PC-9 (cell line): ENCODE measurements at regions not wholly inside any gene's neighbourhood (a gene's known extent, or its start where the extent isn't known, plus 50 kb on each side); places are given as distances from the start of the nearest gene placed in this dataset.

Experiments
- BruUV-seq: library from RNA; stranded (reverse); fragments of 400-500 nt; replicated peaks from 2 replicates; lab custom pipeline; 2021; lab: Mats Ljungman, UMichigan
- CTCF ChIA-PET: fragments of 300-600 bp; sonication (Branson Sonifier 250); formaldehyde crosslinking; loops from one replicate; lab custom pipeline; 2022; ENCODE audit warnings: antibody characterized with exemption; lab: Charles Lee
- POLR2A ChIA-PET: fragments of 300-600 bp; sonication (Branson Sonifier 250); formaldehyde crosslinking; loops from one replicate; lab custom pipeline; 2022; ENCODE audit warnings: antibody characterized with exemption; ENCODE audit not compliant: unreplicated experiment; lab: Charles Lee
- DNase-seq, 2 experiments: peaks; one replicate each; pipeline versions ENCODE4 v3.0.0 to v3.0.0-alpha.2; 2015 to 2022; ENCODE audit warnings: mixed read lengths in 1 of 2
- H2AFZ ChIP-seq: fragments of 200-600 bp; sonication (generic); 2 replicates; pipeline ENCODE4 v1.8.1; 2017; ENCODE audit warnings: antibody characterized with exemption
- H3F3A ChIP-seq: fragments of 200-600 bp; sonication (generic); 2 replicates; pipeline ENCODE4 v1.8.1; 2017; ENCODE audit warnings: antibody characterized with exemption, mild to moderate bottlenecking, low read depth; ENCODE audit not compliant: insufficient read depth
- H3K27ac ChIP-seq: fragments of 200-600 bp; sonication (generic); 2 replicates; pipeline ENCODE4 v1.6.1; 2016; ENCODE audit warnings: mixed run types
- H3K27me3 ChIP-seq: fragments of 200-600 bp; sonication (generic); 2 replicates; pipeline ENCODE4 v1.6.1; 2016; ENCODE audit warnings: low read depth, mixed run types; ENCODE audit not compliant: insufficient read depth
- H3K36me3 ChIP-seq: fragments of 200-600 bp; sonication (generic); 2 replicates; pipeline ENCODE4 v1.6.1; 2016; ENCODE audit warnings: low read depth, mixed run types
- H3K4me1 ChIP-seq: fragments of 200-600 bp; sonication (generic); replicated peaks from 2 replicates; pipeline ENCODE4 v1.6.1; 2016; ENCODE audit warnings: mixed run types; ENCODE audit not compliant: insufficient read depth
- H3K4me2 ChIP-seq: fragments of 200-600 bp; sonication (generic); 2 replicates; pipeline ENCODE4 v1.6.1; 2017; ENCODE audit warnings: mixed run types
- H3K4me3 ChIP-seq: fragments of 200-600 bp; sonication (generic); 2 replicates; pipeline ENCODE4 v1.6.1; 2016; ENCODE audit warnings: mixed run types
- H3K79me2 ChIP-seq: fragments of 200-600 bp; sonication (generic); 2 replicates; pipeline ENCODE4 v1.6.1; 2017; ENCODE audit warnings: low read depth, mixed run types
- H3K9me2 ChIP-seq: fragments of 200-600 bp; sonication (generic); 2 replicates; pipeline ENCODE4 v1.8.1; 2017; ENCODE audit warnings: mild to moderate bottlenecking; ENCODE audit not compliant: insufficient read depth
- H3K9me3 ChIP-seq: fragments of 200-600 bp; sonication (generic); 2 replicates; pipeline ENCODE4 v1.8.1; 2016; ENCODE audit warnings: low read depth; ENCODE audit not compliant: insufficient read depth
- H4K20me1 ChIP-seq: fragments of 200-600 bp; sonication (generic); 2 replicates; pipeline ENCODE4 v1.8.1; 2017; ENCODE audit not compliant: insufficient read depth
- CTCF ChIP-seq: fragments of 200-600 bp; sonication (generic); conservative IDR thresholded peaks from 2 replicates; pipeline ENCODE4 v1.6.1; 2017; ENCODE audit warnings: mixed run types, antibody characterized with exemption, mild to moderate bottlenecking, moderate library complexity
- EZH2 ChIP-seq: fragments of 200-600 bp; sonication (generic); IDR thresholded peaks from 2 replicates; pipeline ENCODE4 v1.8.0; 2017; ENCODE audit warnings: antibody characterized with exemption, low read depth
- intact Hi-C: fragments of 100-400 bp; cut with micrococcal nuclease; formaldehyde crosslinking; loops from one replicate; pipeline ENCODE4 v1.10.0; 2022; ENCODE audit not compliant: unreplicated experiment

DNA sequence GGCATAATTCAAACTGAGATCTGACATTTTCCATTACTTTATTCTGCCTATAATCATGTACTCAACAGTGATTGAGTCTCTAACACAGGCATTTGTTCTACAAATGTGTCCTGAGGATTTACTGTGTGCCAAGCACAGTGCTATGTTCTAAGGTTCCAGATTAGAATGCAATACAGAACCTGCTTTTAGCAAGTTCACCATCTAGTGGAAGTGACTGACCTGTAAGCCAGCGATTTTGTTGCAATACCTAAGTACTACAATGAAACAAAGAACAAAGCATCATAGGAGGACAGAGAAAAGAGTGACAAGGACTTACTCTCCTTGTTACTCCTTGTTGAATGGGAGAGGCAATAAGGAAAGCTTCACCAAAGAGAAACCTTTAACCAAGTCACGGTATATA is 348.1 kb downstream of the ELAVL2 start:
- Histone ChIP-seq H3K79me2 (no peaks in the 10 kb centered on the region), H3K27me3 (no peaks in the 10 kb centered on the region), H3K9me2 (no peaks in the 10 kb centered on the region), H3K4me3 (no peak overlapping the region), H3K9me3 (no peaks in the 10 kb centered on the region), H2AFZ (no peak overlapping the region), H3F3A (no peaks in the 10 kb centered on the region), H3K36me3 (no peaks in the 10 kb centered on the region), H3K4me1 (no peaks in the 10 kb centered on the region), H4K20me1 (no peaks in the 10 kb centered on the region), H3K4me2 (no peak overlapping the region), H3K27ac (no peak overlapping the region)
- CTCF ChIA-PET = no interaction called here
- intact Hi-C loops = no loop called here
- no peak for DNase-seq
- POLR2A ChIA-PET = no interaction called here
- BruUV-seq = no TSS peak
- TF ChIP-seq EZH2 (no peak), CTCF (no peak)

DNA sequence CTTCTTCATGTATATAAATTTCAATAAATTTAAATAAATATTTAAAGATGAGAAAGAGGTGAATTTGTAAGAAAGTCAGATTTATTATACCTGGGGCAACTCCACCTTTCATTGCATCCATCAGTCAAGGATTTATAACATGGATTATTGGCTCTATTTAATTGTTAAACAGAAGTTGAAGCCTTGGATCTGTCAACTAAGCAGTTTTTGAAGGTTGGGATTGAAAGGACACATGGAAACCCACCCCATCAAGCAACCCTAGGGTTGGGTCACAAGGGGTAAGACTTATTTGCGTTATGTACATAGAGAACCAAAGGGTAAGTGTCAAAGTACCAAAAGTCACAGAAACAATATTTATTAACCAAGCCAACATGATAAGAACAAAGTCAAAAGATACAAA is 342.5 kb downstream of the ELAVL2 start:
- POLR2A ChIA-PET = no interaction called here
- CTCF ChIA-PET = no interaction called here

GRCh38 chr9:23492126-23493002 is 333.7 kb downstream of the ELAVL2 start:
- Histone ChIP-seq H3K4me3 (no peak overlapping the region), H3F3A (no peaks in the 10 kb centered on the region), H3K79me2 (no peaks in the 10 kb centered on the region), H3K9me2 (no peaks in the 10 kb centered on the region), H3K27me3 (no peaks in the 10 kb centered on the region), H3K4me1 (0 out of 2 replicates have a peak, but pooled peaks cover 8% of the 10 kb centered on the region), H3K27ac (no peak overlapping the region), H3K4me2 (peak overlapping the region; percentile 52), H3K9me3 (no peaks in the 10 kb centered on the region), H4K20me1 (no peaks in the 10 kb centered on the region), H3K36me3 (no peaks in the 10 kb centered on the region), H2AFZ (no peak overlapping the region)
- peak; percentile 67 for TF ChIP-seq CTCF
- TF ChIP-seq EZH2 = no peak
- peak in 1 of 2 experiments; percentile 41 for DNase-seq
- ChIA-PET POLR2A (no interaction called here), CTCF (no interaction called here)
- no TSS peak for BruUV-seq
- intact Hi-C loops = no loop called here

More for the DNA sequence above, 342.5 kb downstream of the ELAVL2 start:
- no peaks in the 10 kb centered on the region for H3K36me3 ChIP-seq
- H3K27ac ChIP-seq = no peak overlapping the region
- no peaks in the 10 kb centered on the region for H4K20me1 ChIP-seq
- H3K9me3 ChIP-seq = no peaks in the 10 kb centered on the region
- H3K27me3 ChIP-seq = no peaks in the 10 kb centered on the region
- intact Hi-C loops = no loop called here
- H3K9me2 ChIP-seq = no peaks in the 10 kb centered on the region
- H3K4me1 ChIP-seq = no peaks in the 10 kb centered on the region
- no peaks in the 10 kb centered on the region for H3K79me2 ChIP-seq
- no peak for DNase-seq
- no peaks in the 10 kb centered on the region for H3F3A ChIP-seq
- H3K4me3 ChIP-seq = no peak overlapping the region
- H3K4me2 ChIP-seq = no peak overlapping the region
- H2AFZ ChIP-seq = no peak overlapping the region
- TF ChIP-seq CTCF (no peak), EZH2 (no peak)
- BruUV-seq = no TSS peak
